Keratinocyte (primary cell): ENCODE measurements at regions not wholly inside any gene's neighbourhood (a gene's known extent, or its start where the extent isn't known, plus 50 kb on each side); places are given as distances from the start of the nearest gene placed in this dataset.

Experiments used
- DNase-seq: peaks from one replicate; pipeline ENCODE4 v3.0.0-alpha.2; 2011; ENCODE audit warnings: low read depth, missing footprints, low spot score
- FAIRE-seq: peaks from 2 replicates; lab custom pipeline; 2011; peaks lifted over from hg19 to GRCh38; lab: Jason Lieb, UNC
- H2AFZ ChIP-seq: 2 replicates; pipeline ENCODE4 v1.6.0; 2012; ENCODE audit warnings: low read length, control low read depth, inconsistent platforms; ENCODE audit not compliant: control insufficient read depth
- H3K27ac ChIP-seq: 2 replicates; pipeline ENCODE4 v1.5.1; 2011; ENCODE audit warnings: low read length; ENCODE audit not compliant: control insufficient read depth, insufficient read depth
- H3K27me3 ChIP-seq: 3 replicates; pipeline ENCODE4 v1.6.0; 2011; ENCODE audit warnings: low read length; ENCODE audit not compliant: control insufficient read depth, insufficient read depth; ENCODE audit errors: extremely low read depth
- H3K36me3 ChIP-seq, 2 experiments: 2 replicates in 1 of 2; 3 replicates in 1 of 2; pipeline ENCODE4 v1.5.1; 2011; ENCODE audit warnings: low read length in 2 of 2, mild to moderate bottlenecking in 1 of 2; ENCODE audit not compliant: control insufficient read depth in 2 of 2, insufficient read depth in 2 of 2; ENCODE audit errors: extremely low read depth in 1 of 2
- H3K4me1 ChIP-seq: 3 replicates; pipeline ENCODE4 v1.5.1; 2011; ENCODE audit warnings: low read length; ENCODE audit not compliant: control insufficient read depth, insufficient read depth; ENCODE audit errors: extremely low read depth
- H3K4me2 ChIP-seq: 3 replicates; pipeline ENCODE4 v1.6.0; 2011; ENCODE audit warnings: low read depth, low read length; ENCODE audit not compliant: control insufficient read depth, insufficient read depth; ENCODE audit errors: extremely low read depth
- H3K4me3 ChIP-seq, 3 experiments: fragments of 200-600 bp in 1 of 3; sonication (generic) in 1 of 3; 2 replicates in 2 of 3; 3 replicates in 1 of 3; pipeline ENCODE4 v1.5.1; 2011 to 2016; ENCODE audit warnings: low read length in 3 of 3, mild to moderate bottlenecking in 3 of 3, control low read depth in 2 of 3, inconsistent platforms in 1 of 3, low read depth in 1 of 3, mixed read lengths in 1 of 3, mixed run types in 1 of 3, moderate library complexity in 1 of 3; ENCODE audit not compliant: control insufficient read depth in 2 of 3, insufficient read depth in 2 of 3; ENCODE audit errors: extremely low read depth in 1 of 3
- H3K79me2 ChIP-seq: 2 replicates; pipeline ENCODE4 v1.6.0; 2012; ENCODE audit warnings: low read length; ENCODE audit not compliant: control insufficient read depth, insufficient read depth
- H3K9ac ChIP-seq: 3 replicates; pipeline ENCODE4 v1.6.0; 2011; ENCODE audit warnings: low read length; ENCODE audit not compliant: control insufficient read depth, insufficient read depth; ENCODE audit errors: extremely low read depth
- H3K9me1 ChIP-seq: 3 replicates; pipeline ENCODE4 v1.6.0; 2011; ENCODE audit warnings: low read length; ENCODE audit not compliant: control insufficient read depth, insufficient read depth; ENCODE audit errors: extremely low read depth
- H3K9me3 ChIP-seq: 2 replicates; pipeline ENCODE4 v1.5.1; 2012; ENCODE audit warnings: low read depth, low read length; ENCODE audit not compliant: control insufficient read depth
- H4K20me1 ChIP-seq: 3 replicates; pipeline ENCODE4 v1.6.0; 2011; ENCODE audit warnings: low read length; ENCODE audit not compliant: control insufficient read depth, insufficient read depth; ENCODE audit errors: extremely low read depth
- CTCF ChIP-seq, 3 experiments: IDR thresholded peaks in 1 of 3; conservative IDR thresholded peaks in 1 of 3; optimal IDR thresholded peaks in 1 of 3; 2 replicates in 2 of 3; 3 replicates in 1 of 3; pipeline versions ENCODE3 to v1.5.1; 2011; ENCODE audit warnings: low read length in 3 of 3, mild to moderate bottlenecking in 3 of 3, moderate library complexity in 2 of 3, control low read depth in 1 of 3, inconsistent platforms in 1 of 3; ENCODE audit not compliant: insufficient read depth in 2 of 3; ENCODE audit errors: extremely low read depth in 1 of 3
- EZH2 ChIP-seq: IDR thresholded peaks from one replicate; pipeline ENCODE4 v1.6.1; 2012; ENCODE audit warnings: inconsistent platforms, mild to moderate bottlenecking, low read length, moderate library complexity
- dilution Hi-C: fragments of 300-500 bp; cut with MboI; formaldehyde crosslinking; loops from one replicate; pipeline ENCODE4 v1.7.0; 2020; ENCODE audit warnings: low sequenced_read_pairs; ENCODE audit not compliant: extremely low pct_ligation_motif_present

DNA sequence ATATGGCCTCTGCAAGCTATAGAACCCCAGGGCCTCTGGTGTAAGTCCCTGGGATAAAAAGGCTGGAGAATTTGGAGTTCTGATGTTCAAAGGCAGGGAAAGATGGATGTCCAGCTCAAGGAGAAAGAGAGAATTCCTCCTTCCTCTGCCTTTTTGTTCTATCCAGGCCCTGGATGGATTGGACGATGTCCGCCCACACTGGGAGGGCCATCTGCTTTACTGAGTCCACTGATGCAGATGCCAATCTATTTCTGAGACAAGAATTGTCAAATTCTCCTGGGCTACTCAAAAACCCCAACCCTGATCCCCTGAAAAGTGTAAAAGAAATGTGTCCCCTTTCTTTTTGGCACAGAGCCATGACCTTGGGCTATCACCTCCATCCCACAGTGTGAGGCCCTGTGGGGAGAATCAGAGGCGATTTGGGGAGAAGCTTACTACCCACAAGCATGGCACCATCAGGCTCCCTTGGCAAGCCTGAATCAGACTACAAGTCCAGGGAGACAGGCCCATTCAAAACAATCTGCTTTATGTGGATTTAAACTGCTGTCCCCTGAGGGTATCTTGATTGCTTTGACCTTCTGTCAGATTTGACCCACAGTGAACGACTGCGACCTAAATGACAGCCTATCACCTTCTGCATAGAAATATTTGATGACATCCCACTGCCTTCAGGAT lies 334.0 kb downstream of the NUAK1 start:
- Histone ChIP-seq H3K4me2 (no peak overlapping the region), H3K27ac (no peak overlapping the region), H3K27me3 (no peaks in the 10 kb centered on the region), H3K4me3 (no peak overlapping the region), H3K36me3 (no peaks in the 10 kb centered on the region), H3K9me3 (no peaks in the 10 kb centered on the region), H3K79me2 (no peaks in the 10 kb centered on the region), H3K9ac (no peak overlapping the region), H3K4me1 (no peaks in the 10 kb centered on the region), H2AFZ (no peak overlapping the region), H4K20me1 (no peaks in the 10 kb centered on the region), H3K9me1 (no peaks in the 10 kb centered on the region)
- no peak for FAIRE-seq
- DNase-seq = no peak
- dilution Hi-C loops = no loop called here
- TF ChIP-seq EZH2 = no peak
- no peak for TF ChIP-seq CTCF (optimal IDR thresholded peaks at IDR 0.05 in 1 of 3, IDR thresholded peaks at IDR 0.05 in 1 of 3, conservative IDR thresholded peaks at IDR 0.05 in 1 of 3; ENCODE audit: extremely low read depth in 1 of 3, insufficient read depth in 2 of 3, low read length in 3 of 3)

DNA sequence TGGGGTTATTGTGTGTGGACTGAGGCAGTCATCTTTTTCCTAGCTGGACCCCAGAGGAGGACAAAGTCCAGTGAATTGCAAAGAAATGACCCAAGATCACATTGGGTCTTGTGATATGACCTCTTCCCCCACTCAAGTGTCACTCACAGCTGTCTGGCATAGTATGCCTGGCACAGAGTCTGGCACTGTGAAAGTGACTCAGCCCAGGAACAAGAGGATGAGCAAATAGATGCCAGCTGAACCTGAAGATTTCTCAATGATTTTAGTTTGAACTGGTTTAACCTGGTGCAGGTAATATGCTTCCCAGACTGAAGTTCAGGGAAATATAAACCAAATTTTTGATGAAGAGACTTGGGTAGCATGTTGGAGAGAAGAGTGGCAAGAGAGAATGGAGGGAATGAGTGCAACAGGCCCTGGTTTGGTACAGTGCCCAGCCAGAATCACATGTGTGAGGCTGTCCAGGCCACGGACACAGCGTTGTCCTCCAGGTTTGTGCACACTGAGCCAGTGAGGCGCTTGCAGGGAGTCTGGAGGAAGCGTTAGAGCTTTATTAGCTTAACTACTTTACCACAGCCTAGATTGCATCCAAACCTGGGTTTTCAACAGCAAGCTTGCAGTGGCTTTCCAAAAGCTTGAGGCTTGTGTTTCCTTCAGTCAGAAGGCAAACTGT lies 332.9 kb downstream of the NUAK1 start:
- dilution Hi-C loops = no loop called here
- FAIRE-seq = no peak
- no peak overlapping the region for H2AFZ ChIP-seq

More for the DNA sequence above, 332.9 kb downstream of the NUAK1 start:
- Histone ChIP-seq H3K79me2 (no peaks in the 10 kb centered on the region), H3K4me1 (no peaks in the 10 kb centered on the region), H3K27me3 (no peaks in the 10 kb centered on the region), H3K9ac (no peak overlapping the region), H4K20me1 (no peaks in the 10 kb centered on the region), H3K9me1 (no peaks in the 10 kb centered on the region), H3K4me3 (no peak overlapping the region), H3K27ac (no peak overlapping the region), H3K4me2 (no peak overlapping the region), H3K36me3 (no peaks in the 10 kb centered on the region), H3K9me3 (no peaks in the 10 kb centered on the region)
- DNase-seq = no peak
- no peak for TF ChIP-seq CTCF (optimal IDR thresholded peaks at IDR 0.05 in 1 of 3, IDR thresholded peaks at IDR 0.05 in 1 of 3, conservative IDR thresholded peaks at IDR 0.05 in 1 of 3; ENCODE audit: extremely low read depth in 1 of 3, insufficient read depth in 2 of 3, low read length in 3 of 3)
- TF ChIP-seq EZH2 = no peak
